Left cardiac atrium (tissue), 4 donors: ENCODE measurements at regions not wholly inside any gene's neighbourhood (a gene's known extent, or its start where the extent isn't known, plus 50 kb on each side); places are given as distances from the start of the nearest gene placed in this dataset.
"Not testable (repeated sequence)": the region's sequence is repeated elsewhere in the genome, so short reads cannot be mapped to it uniquely, and the experiment has no call there.

Experiments used
- ATAC-seq, 2 donors: fragments of 200-7000 bp; cut with Tn5 transposase; one replicate each; pipeline ENCODE4 v1.9.1; 2020; ENCODE audit warnings: mild to moderate bottlenecking in 2 of 2, moderate library complexity in 2 of 2
- DNase-seq: peaks from one replicate; pipeline ENCODE4 v3.0.0-alpha.2; 2020
- intact Hi-C, 2 donors: fragments of 100-400 bp; cut with DNase I; formaldehyde crosslinking; loops; one replicate each; pipeline versions ENCODE4 v1.14.1 to v1.15.1; 2022 to 2023
- donor health status: DM: no; HTN: yes; CAD: no.
- donor health status: DM: no; HTN: yes; CAD: no; lungs with severe emphysema.
- donor health status: DM: yes; HTN: yes; CAD: no.
- donor health status: Dilated cardiomyopathy.

DNA sequence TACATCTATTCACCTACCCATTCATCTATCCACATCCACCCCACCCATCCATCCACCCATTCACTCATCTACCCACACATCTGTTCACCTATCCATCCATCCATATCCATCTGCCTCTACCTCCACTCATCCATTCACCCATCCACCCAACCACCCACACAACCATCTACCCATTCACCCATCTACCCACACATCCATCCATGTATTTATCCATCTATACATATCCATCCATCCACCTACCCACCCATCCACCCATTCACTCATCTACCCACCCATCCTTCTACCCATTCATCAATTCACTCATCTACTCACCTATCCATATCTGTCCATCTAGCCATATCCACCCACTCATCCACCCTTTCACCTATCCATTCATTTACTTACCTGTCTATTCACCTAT lies 187.6 kb downstream of the ASB1 start:
- intact Hi-C loops, result no loop called here
- ATAC-seq (no peak), DNase-seq (no peak)

DNA sequence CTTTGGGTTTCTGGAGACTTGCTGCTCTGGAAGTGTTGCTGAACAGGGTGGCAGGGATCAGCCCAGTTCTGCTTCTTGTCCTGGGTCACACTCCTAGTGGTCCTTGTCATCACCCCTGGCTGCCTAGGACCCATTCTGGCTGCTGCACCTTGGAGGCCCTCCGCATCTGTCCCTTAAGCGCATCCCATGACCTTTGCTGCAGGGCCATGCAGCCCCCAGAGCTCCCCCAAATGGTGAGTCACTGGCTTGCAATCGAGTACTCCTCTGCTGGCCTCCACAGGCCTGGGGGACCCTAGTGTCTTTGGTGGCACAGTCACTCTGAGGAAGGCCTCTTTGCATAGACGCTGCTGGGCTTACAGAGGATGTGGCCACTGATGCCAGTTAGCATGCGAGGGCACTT lies 188.5 kb downstream of the ASB1 start:
- ATAC-seq (no peak), DNase-seq (no peak)
- intact Hi-C loops, result no loop called here

DNA sequence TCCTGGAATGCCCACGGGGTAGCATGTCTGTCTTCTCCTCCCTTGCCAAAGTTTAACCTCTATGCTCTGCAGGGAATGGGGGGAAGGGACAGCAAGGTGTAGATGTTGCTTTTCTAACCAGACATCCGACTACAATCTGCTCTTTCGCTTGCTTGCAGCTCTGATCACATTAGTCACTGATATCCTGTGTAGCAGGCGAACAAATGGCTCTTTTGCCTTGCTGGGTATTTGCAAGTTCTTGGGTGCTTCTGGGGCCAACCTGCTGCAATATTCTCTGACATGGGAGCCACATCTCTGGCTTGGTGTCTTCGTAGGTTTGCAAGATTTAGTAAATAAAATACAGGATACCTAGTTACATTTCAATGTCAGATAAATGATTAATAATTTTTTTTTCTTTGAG lies 190.0 kb downstream of the ASB1 start:
- DNase-seq (no peak), ATAC-seq (no peak)
- intact Hi-C loops, result no loop called here

DNA sequence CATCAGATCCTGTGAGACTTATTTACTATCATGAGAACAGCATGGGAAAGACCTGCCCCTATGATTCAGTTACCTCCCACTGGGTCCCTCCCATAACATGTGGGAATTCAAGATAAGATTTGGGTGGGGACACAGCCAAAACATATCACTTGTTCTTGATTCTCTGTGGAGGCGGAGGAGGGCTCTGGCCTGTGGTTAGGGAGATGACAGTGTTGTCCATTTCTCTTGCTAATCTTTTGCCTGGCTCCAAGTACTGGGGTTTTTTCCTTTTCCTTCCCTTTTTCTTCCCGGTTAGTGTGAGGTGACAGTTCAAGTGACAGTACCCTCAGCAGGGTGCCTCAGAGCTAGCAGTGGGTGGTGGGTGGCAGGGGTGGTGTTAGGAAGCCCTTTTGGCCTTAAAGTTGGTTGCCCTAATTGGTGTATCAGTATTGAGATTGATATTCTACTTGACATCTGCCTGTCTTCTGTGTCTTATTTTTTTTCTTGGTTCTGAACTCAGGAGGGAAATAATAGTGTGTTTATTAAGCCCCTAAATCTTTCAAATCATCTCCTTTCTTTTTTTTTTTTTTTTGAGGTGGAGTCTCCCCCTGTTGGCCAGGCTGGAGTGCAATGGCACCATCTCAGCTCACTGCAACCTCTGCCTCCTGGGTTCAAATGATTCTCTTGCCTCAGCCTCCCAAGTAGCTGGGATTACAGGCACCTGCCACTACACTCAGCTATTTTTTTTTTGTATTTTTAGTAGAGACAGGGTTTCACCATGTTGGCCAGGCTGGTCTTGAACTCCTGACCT lies 192.0 kb downstream of the ASB1 start:
- ATAC-seq, DNase-seq, intact Hi-C loops: not testable (repeated sequence)

DNA sequence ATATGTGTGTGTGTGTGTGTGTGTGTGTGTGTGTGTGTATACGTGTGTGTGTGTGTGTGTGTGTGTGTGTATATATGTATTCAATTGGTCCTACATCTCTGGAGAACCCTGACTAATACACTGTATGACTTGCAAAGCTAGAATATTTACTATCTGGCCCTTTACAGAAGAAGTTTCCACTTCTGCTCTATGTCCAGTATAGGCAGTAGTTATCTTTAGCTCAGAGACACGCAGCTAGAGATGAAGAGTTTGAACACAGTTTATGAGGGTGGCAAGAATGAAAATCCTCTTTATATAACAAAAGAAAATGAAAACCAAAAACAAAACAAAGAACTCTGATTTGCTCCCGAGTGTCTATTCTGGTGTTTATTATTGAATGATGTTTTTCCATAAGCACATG lies 201.2 kb downstream of the ASB1 start:
- intact Hi-C loops, result no loop called here
- ATAC-seq (no peak), DNase-seq (no peak)

DNA sequence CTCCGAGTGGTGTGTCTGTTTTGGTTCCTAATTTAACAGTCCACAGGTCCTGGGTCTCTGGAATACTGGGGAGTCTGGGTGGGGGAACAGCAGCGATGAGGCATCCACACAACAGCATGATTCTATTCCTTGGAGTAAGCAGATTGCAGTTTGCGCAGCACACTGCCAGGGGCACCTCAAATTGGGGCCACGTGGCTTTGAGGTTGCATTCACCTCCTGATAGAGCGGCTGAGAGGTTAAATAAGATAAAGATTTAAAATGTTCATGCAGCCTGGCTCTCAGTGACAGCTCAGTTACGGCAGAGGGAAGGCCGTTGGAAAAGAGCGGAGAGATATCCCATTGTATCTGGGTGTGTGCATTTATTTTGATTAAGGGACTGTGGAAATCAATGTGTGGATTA lies 202.3 kb downstream of the ASB1 start:
- ATAC-seq, result no peak
- intact Hi-C loops, result no loop called here
- DNase-seq, result no peak

DNA sequence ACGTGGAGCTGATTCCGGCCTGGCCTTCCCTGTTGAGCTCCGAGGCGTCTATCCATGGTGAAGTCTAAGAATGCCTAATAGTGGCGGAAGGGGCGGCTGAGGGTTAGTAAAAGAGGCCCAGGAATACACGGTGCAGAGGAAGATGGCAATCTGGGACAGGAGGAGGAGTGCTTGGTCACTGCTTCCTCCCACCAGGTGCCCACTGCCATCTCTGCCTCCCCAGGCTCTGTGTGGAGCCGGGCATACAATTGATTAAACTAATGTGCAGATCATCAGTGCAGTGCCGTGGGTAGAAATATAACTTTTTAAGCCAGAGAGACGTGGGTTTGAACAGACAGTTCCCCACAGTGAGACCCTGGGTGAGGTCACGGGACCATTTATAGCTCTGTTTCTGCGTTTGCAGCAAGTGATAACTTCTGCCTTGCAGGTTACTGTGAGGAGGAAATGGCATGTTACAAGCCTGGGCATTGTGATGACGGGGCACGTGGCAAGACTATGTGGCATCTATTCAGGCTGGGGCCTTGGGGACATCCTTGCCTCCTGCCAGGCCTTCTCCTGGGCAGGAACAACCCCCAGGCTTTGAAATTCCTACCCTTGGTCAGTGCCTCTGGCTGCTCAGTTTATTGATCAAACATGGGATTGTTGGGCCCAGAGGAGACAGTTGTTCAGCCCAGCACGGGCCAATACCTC lies 204.9 kb downstream of the ASB1 start:
- intact Hi-C loops, result no loop called here
- peak; percentile 15 to 24 for ATAC-seq
- no peak for DNase-seq

DNA sequence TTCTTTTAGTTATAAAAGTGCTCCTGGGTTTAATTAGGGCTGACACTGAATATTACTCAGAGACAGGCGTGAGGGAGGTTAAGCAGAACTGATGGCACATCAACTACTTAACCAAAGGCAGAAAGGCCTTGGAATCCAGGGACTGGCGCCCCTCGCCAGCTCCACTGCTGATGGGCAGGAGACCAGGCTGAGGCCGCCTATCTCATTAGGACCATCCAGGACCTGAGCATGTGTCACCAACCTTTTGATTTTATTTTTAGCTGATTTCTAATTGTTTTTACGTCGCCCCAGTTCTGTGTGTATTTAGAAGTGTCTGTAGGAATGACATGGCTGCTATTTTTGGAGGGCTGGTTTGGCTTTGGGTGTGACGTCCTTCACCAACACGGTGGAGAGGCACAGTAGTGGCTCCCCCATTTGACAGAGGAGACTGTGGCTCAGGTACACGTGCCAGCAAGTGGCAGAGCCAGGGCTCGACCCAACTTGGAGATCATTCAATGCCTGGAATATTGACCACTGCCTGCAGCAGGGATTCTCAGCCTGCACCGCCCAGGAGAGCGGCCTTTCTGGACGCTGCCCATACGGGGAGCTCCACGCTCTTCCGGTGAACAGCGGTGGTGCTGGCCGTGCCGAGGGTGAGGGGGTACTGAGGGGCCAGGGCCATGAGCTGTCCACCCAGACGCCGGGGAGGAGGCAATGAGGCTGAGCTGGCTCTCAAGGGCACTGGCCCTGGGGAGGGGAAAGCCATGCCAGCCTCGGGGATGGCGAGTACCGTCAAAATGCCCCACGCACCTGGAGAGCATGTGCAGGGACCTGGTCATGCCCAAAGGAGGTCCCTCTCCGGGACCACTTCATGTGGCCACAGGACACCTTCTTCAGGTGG lies 205.7 kb downstream of the ASB1 start:
- intact Hi-C loops, result no loop called here
- no peak for DNase-seq
- ATAC-seq, result peak; percentile 59 to 82

DNA sequence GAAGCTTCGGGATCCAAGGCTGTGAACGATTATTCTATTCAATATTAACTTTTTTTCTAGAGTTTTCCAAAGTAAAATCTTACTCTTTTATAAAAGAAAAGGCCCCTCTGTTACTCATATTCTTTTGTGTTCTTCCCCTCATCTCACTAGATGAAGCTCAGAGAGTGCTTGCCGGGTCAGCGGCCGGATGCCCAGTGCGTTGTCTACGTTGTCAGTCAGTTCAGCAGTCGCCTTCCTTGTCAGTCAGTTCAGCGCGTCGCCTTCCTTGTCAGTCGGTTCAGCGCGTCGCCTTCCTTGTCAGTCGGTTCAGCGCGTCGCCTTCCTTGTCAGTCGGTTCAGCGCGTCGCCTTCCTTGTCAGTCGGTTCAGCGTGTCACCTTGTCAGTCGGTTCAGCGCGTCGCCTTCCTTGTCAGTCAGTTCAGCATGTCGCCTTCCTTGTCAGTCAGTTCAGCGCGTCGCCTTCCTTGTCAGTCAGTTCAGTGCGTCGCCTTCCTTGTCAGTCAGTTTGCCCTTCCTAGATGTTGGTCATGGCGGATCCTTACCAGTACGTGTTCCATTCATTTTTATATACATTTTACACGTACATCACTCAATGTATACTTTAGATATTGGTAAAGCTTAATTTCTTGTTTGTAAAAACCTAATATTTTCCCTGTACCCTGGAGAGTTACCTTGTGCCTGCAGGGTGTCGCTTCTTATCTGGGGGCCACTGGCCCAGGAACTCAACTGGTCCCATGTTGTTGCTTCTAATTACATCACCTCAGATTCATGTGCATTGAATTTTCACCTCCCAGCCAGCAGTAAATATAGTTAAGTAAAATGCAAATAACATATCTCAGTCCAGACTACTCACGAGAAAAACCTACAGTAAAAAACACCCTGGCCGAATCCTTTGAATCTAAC lies 206.9 kb downstream of the ASB1 start:
- intact Hi-C loops, result no loop called here
- ATAC-seq (no peak), DNase-seq (no peak)

DNA sequence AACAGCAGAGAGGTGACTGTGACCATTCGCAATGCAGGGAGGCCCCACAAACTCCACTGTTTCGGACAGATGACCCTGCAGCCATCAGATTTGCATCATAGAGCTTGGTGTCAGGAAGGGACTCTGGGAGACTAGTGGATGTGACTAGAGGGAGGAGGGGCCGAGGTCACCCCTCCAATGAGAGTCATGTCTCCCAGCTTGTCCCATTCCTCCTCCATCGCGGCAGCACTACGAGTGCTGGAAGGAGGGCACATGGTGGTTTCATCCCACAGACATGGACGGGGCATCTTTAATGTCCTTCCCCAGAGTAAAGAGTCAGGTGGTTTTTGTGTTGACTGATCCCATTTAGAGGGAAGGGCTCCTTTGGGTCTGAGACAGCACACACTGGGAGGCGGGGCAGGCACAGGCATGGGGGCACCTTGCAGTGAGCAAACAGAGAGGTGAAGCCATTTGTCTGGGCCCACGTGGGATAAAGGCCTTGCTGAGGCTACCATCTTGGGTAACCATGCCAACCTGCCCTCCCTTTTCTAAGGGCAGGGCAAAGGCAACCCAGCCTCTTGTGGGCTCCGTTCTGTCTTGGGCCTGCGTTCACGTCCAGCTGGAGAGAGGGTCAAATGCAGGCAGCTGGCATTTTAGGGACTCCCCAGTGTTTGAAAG lies 208.1 kb downstream of the ASB1 start:
- intact Hi-C loops, result no loop called here
- DNase-seq (no peak), ATAC-seq (no peak)

DNA sequence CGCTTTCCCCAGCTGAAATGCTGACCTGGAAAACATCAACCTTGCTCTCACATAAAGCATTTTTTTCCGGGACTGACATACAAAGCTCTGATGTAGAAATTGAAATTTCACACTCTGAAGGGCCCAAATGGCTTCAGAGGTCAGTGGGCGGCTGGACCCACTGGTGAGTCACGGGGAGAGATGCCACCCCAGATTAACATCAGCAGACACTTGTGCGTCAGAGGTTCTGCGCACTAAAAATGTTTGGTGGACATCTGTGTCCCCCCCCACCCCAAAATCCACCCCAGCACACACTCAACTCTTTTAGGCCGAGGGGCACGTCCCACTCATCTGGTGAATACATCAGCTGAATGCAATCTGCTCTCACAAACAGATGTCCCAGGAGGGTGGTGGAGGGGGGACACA lies 208.9 kb downstream of the ASB1 start:
- ATAC-seq, result no peak
- intact Hi-C loops, result no loop called here
- no peak for DNase-seq

DNA sequence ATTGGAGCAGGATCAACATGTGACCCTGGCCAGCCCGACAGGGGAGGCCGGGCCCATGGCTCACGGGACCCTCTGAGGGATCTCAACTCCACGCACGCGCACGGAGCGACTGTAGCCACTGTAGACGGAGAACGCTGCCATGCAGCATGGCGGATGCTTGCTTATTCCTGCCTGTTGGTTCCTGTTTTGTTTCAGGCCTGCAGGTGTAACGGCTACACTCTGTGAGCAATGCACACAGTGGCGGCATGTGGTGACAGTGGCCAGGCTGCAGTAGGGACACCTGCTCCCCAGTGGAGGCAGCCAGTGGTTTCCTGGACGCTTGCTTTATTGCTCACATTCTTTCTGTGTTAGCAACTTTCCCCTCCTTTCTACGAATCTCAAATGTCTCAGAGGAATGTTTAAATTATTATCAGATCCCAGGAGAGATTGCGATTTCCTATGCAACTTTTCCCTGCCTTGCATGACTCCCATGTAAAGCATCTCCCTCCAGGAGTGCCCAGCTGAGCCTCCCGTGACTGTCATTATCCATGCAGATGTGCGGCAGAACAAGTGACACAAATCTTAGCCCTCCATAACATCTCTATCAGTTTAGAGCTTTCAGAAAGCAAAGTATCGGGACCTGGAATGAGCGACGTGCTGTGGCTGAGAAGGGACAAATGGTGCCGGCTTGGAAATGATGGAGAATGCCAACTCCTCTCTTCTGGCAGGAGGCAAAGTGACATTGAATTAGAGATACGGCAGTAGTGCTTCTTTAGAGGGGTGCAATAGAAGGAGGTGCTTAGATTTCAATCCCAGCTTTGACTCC lies 209.7 kb downstream of the ASB1 start:
- intact Hi-C loops, result no loop called here
- no peak for ATAC-seq
- DNase-seq, result no peak

DNA sequence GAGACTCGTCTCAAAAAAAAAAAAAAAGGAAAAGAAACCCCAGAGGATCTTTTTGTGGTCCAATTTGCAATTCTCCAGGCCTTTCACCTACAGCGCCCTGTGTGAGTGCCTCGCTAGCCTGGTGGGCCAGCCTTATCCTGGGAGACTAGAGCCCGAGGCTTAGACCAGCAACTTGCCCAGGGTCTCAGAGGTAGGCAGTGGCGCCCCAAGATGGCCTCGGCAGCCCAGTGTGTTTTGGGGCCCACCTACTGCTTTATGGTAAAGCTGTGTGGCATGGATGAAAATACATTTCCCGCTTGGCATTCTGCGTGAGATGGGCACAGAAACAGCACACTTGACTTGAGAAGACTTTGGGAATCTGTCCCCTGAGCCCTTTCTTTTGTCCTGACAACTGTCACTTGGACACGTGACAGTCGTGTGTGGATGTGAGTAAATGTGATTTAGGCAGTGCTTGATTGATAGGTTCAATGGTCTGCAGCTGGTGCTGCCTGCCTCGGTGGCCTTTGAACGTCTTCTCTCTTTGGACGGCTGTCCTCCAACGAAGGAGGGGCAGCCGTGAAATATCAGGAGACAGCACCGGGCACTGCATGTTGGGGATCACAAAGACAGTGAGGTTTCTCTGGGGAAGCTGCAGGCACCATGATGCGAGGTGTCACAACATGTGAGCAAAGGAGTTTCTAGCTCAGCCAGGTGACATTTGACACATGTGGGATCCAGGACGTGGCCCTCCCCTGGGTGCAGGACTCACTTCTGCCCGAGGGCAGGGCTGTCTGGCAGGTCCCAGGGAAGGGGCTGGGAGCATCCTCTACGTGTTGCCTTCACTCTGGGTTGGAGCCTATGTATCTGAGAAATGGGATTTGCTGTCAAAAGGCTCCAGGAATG lies 209.5 kb upstream of the TWIST2 start:
- DNase-seq, result no peak
- ATAC-seq, result no peak
- intact Hi-C loops, result no loop called here

DNA sequence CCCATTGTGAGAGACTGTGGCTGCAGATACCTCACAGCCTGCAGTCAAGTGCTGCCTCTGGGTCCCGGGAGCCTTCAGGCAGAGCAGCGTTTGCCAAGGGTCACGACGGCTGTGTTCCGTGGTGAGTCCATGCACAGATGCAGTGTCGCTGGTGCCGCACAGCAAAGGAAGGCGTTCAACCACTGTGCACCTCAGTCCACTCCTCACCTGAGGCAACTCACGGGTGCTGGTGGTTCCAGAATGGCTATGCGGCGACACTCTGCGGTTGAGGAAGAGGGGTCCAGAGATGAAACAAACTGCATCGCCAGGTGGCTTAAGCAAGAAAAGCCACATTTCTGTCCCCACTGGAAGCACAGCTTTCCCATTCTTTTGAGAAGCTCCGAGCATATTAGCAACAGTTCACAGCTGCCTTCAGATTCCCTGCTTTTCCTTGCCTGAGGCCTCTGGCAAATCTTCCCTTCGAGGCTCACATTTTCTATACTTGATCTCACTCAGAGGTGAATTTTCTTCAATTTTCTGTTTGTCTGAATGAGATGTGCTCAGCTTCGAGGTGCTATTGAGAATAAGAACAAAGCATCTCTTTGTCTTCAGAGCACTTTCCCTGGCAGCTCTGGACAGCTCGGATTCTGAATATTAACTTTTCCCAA lies 208.8 kb upstream of the TWIST2 start:
- ATAC-seq (no peak), DNase-seq (no peak)
- intact Hi-C loops, result no loop called here

DNA sequence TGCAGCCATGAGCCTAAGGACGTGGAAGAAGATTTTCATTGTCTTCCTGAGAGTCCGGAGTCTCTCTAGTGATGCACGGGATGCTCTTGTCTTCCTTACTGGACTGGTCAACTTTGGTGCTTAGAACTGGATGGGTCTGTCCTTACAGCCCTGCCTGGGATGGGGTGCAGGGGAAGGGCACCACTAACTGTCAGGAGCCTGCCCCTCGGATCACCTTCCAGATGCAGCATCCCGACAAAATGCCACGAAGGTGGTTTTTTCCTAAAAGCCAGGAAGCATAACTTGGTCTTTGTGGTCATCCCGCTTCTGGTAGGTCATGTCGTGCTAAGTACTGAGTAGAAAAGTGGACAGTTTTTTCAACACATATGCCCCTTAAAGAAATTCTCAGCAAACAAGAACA lies 207.4 kb upstream of the TWIST2 start:
- DNase-seq (no peak), ATAC-seq (no peak)
- intact Hi-C loops, result no loop called here

DNA sequence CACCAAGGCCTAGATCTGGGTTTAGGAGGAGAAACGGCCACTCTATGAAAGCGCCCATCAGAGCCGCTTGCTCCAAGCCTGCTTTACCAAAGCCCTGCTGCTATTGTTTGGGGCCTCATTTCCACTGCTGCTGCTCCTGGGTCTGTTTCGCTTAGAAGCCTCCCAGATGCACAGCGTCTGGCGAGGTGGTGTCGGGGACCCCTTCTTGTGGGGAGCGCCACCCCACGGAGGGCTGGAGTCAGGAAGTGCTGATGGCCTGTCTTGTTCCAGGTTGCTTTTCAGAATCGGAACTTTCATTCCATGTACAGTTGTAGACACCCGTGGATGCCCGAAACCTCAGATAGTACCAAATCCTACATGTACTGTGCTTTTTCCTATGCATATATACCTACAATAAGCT lies 204.9 kb upstream of the TWIST2 start:
- ATAC-seq, result no peak
- no peak for DNase-seq
- intact Hi-C loops, result no loop called here
